GM12864 (cell line): ENCODE measurements at regions not wholly inside any gene's neighbourhood (a gene's known extent, or its start where the extent isn't known, plus 50 kb on each side); places are given as distances from the start of the nearest gene placed in this dataset.

Experiments used
- DNase-seq: peaks from one replicate; pipeline ENCODE4 v3.0.0-alpha.2; 2011; ENCODE audit warnings: low read depth
- H3K4me3 ChIP-seq: 2 replicates; pipeline ENCODE4 v1.5.1; 2011; ENCODE audit warnings: mild to moderate bottlenecking, low read depth, low read length, control low read depth
- TF ChIP-seq, protein P1 (sequence below): IDR thresholded peaks from 2 replicates; pipeline ENCODE4 v1.5.1; 2011; ENCODE audit warnings: low read depth, mild to moderate bottlenecking, moderate library complexity, low read length, control low read depth, inconsistent platforms; ENCODE audit errors: missing control alignments

DNA sequence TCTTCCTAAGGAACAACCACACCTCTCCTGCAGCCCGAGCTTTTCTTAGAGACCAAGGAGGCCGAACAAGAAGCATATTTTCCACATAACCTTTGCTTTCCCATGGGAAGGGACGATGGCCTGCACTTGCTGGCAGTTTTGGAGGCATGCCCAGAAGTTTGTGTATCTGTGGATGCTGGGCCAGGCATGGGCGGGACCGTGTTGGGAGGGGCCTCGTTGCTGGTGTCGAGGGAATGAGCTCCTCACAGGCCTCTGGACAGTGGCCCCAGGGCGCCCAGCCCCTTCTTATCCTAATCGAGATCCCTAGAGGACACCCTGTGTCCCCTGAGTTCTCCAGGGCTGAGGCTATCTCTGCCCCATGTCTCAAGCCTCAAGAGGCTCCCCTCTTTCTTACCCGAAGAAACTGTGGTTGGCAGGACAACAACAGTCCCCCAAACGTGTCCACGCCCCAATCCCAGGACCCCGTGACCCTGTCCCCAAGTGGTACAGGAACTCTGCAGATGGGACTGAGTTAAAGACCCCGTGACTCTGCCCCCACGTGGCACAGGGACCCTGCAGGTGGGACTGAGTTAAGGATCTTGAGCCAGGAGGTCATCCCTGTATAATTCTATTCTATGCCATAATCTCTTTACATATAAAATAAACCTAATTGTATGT, 99.5 kb upstream of the BHLHE23 start:
- no peak overlapping the region for H3K4me3 ChIP-seq
- TF ChIP-seq, protein P1, sequence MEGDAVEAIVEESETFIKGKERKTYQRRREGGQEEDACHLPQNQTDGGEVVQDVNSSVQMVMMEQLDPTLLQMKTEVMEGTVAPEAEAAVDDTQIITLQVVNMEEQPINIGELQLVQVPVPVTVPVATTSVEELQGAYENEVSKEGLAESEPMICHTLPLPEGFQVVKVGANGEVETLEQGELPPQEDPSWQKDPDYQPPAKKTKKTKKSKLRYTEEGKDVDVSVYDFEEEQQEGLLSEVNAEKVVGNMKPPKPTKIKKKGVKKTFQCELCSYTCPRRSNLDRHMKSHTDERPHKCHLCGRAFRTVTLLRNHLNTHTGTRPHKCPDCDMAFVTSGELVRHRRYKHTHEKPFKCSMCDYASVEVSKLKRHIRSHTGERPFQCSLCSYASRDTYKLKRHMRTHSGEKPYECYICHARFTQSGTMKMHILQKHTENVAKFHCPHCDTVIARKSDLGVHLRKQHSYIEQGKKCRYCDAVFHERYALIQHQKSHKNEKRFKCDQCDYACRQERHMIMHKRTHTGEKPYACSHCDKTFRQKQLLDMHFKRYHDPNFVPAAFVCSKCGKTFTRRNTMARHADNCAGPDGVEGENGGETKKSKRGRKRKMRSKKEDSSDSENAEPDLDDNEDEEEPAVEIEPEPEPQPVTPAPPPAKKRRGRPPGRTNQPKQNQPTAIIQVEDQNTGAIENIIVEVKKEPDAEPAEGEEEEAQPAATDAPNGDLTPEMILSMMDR: no peak
- DNase-seq: no peak

DNA sequence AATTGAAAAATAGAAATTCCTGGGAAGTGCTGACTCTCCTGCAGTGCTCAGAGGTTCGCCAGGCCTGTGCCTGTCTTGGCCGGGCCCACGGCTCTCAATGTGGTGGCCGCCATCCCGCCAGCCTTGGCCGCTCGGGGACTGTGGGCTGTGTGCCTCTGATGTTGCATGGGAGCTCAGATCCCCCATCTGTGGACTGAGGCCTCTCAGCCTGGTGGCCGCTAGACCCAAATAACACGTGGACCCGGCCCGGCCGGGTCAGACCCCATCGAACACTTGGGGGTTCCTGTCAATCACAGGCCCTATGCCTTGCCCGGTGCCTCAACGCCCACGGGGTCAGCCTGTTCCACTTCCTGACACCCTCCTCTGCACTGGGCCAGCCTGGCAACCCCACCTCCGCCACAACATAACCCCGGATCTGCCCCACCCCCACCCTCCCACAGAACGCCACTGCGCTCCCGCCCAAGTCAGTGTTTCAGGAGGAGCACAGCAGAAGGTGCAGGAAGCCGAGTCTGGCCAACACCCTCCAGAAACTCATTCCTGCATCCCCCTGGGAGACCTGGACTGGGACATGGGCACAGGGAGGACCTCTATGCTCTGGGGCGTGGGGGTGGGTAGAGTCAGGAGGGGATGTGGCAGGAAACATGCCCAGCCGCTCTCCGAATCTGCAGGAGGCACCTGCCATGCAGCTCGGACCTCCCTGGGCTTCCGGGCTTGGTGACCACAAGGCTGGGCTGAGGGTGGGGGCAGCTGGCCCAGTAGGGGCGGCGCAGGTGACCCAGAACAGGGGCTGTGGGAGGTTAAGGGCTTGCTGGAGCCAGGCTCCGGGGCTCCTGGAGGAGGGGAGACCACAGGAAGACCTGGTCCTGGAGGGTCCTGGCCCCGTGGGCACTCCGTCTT, 98.7 kb upstream of the BHLHE23 start:
- TF ChIP-seq, protein P1: no peak
- no peak for DNase-seq
- H3K4me3 ChIP-seq: no peak overlapping the region

DNA sequence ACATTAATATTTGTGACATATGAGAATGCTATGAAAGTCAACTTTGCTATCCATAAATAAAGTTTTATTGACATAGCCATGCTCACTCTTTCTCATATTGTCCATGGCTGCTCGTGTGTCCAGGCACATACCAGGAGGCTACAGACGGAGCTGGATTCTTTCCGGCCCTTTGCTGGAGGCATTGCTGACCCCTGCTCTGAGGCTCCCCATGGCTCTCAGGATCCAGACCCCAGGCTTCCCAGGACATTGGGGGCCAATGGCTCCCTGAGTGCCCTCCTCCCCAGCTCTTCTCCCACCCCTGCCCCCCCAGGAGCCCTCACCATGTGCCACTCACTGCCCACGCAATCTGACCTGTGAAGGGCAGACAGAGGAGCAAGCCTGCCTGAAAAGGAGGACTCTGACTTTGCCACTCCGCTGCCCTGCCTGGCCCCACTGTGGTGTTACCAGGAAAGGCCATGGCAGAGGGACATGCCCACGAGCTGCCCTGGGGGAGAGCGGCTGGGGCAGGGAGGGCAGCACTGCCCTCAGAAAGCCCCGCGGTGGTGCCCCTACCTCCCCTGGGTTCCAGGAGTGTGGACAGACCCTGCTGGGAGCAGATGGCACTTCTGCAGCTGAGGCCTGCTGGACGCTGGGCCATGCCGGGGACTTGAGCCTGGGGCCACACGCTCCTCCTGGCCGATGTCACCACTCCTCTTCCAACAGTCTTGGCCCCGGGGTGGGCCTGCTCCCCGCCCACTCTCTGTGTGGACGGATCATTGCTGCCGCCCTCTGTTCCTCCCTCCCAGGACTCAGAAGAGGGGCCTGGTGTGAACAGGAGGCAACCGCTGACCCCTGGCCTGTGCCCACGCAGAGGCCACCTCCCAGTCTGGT, 97.8 kb upstream of the BHLHE23 start:
- no peak overlapping the region for H3K4me3 ChIP-seq
- TF ChIP-seq, protein P1: no peak
- DNase-seq: no peak

DNA sequence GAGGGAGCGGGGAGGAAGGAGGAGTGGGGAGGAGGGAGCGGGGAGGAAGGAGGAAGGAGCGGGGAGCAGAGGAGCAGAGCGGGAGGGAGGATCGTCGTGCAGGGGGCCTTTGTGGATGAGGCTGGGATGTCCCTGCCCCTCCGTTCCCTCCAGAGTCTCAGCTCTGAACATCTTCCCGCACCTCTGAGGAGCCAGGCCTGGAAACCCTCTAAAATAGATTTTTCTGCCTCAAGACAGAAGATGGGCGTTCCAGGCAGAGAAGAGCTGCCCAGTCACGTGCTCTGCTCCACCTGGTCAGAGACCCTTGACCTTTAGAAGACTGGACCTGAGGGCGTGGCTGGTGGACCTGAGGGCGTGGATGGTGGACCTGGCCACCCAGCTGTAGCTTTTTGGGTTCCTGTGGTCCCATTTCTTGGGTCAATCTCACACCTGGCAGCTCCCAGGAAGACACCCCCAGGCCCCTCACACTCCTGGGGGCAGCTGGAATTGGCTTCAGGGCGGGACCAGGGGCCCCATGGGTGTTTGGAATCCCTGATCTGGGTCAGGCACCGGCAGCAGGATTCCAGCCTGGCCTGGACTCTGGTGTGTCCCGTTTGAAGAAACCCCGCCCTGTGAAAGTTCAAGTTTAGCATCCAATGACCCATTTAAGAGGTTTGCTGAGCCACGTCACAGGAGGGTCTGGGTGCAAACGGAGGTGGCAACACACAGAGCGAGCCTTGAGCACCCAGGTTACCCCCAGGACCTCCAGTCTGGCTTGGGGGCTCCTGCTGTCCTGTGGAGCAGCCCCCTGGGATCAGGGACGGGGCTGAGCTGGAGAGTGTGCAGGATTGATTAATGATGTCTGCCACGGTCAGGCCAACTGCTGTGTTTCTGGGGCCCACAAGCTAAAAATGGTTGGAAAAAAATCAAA, 96.9 kb upstream of the BHLHE23 start:
- TF ChIP-seq, protein P1: no peak
- H3K4me3 ChIP-seq: no peak overlapping the region
- DNase-seq: no peak

DNA sequence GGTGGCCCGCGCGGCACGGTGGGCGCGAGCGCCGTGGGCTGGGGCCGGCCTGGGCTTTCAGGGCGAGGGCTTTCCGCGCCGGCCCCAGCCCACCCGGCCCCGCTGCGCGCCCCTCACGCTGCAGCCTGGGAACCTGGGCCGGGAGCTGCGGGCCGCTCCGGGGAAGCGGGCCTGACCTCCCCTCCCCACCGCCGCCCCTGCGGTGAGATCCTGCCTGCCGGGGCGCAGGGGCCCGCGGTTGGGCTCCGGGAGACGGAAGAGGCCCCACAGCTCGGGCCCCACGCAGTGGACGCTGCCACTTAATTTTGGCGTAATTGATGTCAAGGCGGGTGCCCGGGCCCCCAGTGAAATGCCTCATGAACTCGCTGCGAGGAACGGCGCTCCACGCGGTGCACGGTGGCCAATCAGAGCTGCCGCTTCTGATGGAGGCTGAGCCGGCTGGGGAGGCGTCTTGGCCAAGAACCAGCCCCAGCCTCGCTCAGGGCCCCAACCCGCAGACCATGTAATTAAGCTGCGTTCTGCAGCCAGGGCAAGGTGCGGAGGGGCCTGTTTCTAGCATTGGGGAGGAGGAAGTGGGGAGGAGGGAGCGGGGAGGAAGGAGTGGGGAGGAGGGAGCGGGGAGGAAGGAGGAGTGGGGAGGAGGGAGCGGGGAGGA, 96.1 kb upstream of the BHLHE23 start:
- peak overlapping the region; percentile 61 for H3K4me3 ChIP-seq
- TF ChIP-seq, protein P1: no peak
- no peak for DNase-seq
